ENCODE measurements at regions not wholly inside any gene's neighbourhood (a gene's known extent, or its start where the extent isn't known, plus 50 kb on each side); places are given as distances from the start of the nearest gene placed in this dataset.

DNA sequence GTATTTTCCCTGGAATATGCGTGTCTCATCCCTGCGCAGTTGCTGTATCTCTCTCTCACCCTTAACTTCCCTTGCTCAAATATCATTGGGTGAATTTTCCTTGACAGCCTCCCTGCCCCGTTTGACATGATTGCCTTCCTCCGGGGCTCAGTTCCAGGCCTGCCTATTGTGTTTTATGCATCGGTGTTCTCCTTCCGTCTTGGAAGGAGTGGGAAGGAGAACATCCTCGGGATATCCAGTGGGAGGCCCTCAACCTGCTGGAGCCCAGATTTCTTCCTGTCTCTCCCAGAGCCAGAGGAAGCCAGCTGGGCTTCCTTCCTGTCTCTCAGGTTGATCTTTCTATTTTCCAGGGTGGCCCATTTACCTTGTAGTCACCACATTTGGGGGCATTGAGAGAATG is 434.7 kb upstream of the HS6ST1 start:
- H3K4me3 ChIP-seq (ENCODE audit: control insufficient read depth, low read depth, low read length), result no peak overlapping the region
- DNase-seq (ENCODE audit: low read depth), result no peak
- TF ChIP-seq, protein P1, sequence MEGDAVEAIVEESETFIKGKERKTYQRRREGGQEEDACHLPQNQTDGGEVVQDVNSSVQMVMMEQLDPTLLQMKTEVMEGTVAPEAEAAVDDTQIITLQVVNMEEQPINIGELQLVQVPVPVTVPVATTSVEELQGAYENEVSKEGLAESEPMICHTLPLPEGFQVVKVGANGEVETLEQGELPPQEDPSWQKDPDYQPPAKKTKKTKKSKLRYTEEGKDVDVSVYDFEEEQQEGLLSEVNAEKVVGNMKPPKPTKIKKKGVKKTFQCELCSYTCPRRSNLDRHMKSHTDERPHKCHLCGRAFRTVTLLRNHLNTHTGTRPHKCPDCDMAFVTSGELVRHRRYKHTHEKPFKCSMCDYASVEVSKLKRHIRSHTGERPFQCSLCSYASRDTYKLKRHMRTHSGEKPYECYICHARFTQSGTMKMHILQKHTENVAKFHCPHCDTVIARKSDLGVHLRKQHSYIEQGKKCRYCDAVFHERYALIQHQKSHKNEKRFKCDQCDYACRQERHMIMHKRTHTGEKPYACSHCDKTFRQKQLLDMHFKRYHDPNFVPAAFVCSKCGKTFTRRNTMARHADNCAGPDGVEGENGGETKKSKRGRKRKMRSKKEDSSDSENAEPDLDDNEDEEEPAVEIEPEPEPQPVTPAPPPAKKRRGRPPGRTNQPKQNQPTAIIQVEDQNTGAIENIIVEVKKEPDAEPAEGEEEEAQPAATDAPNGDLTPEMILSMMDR (IDR thresholded peaks at IDR 0.05; ENCODE audit: control insufficient read depth, insufficient read depth, low read depth, low read length, missing control alignments), result no peak

DNA sequence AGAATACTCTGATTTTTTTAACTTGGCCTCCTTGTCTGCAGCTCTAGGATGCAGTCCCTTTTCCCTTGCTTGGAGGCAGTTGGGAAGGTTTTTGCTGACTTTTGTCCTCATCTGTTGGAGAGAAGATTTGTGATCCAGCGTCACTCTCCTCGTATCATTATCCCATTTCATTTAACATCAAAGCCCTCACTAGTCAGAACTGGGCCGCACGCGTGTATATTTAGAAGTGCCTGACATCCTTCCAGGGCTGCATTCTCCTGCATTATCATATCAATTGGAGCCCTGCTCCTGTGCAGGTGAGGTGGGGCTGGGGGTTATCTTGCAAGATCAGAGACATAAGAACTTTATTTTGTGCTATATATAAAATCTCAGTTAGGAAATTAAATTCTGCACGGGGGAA is 435.1 kb upstream of the HS6ST1 start:
- TF ChIP-seq, protein P1 (IDR thresholded peaks at IDR 0.05; ENCODE audit: control insufficient read depth, insufficient read depth, low read depth, low read length, missing control alignments), result no peak
- no peak for DNase-seq (ENCODE audit: low read depth)
- no peak overlapping the region for H3K4me3 ChIP-seq (ENCODE audit: control insufficient read depth, low read depth, low read length)

DNA sequence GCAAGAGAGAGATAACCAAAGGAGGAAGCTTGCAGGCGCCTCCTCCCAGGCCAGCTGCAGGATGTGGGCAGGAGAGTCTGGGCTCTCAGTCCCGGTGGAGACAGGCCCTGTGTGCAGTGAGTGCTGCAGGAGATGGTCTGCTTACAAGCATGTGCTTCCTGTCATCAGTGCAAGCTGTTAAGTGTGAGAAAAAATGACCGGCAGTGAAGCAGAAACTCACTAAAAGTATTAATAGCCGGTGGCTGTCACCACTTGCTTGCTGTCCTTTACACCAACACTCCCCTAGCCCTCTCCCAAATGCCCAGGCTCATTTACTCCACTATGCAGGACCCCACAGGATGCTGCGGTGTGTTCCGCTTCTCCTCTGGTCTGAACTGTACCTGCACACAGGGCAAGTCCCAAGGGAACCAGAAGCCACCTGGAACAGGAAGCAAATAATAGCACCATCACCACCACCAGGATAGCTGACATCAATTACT is 435.6 kb upstream of the HS6ST1 start:
- no peak overlapping the region for H3K4me3 ChIP-seq (ENCODE audit: control insufficient read depth, low read depth, low read length)
- no peak for DNase-seq (ENCODE audit: low read depth)
- TF ChIP-seq, protein P1 (IDR thresholded peaks at IDR 0.05; ENCODE audit: control insufficient read depth, insufficient read depth, low read depth, low read length, missing control alignments), result no peak

DNA sequence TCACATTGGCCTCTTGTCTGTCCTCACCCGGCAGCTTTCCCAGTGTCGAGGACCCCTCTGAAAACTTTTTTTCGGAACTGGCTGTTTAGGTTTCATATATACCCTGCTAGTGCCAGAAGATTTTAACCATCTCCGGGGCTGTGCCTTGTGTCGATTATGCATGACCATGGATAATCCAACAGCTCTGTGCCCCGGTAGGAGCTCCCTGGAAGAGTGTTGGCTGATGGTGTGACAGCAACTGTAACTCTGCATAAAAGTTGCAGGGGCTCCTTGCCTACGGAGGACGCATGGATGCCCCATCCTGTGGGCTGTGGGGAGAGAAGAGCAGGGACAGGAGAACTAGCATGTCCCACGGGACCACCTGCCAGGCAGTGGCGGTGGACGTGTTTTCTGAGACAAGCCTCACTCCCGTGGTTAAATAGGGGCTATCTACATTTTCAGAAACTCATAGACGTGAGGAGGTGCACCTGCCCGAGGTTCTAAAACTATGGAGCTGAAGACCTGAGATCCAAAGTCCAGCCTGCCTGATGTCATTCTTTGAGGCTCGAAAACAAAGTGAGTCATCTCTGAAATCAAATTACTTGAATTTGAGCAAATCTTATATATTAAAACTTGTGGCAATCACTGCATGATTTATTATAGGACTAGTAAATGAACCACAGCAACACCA is 437.2 kb upstream of the HS6ST1 start:
- DNase-seq (ENCODE audit: low read depth), result no peak
- no peak overlapping the region for H3K4me3 ChIP-seq (ENCODE audit: control insufficient read depth, low read depth, low read length)
- TF ChIP-seq, protein P1 (IDR thresholded peaks at IDR 0.05; ENCODE audit: control insufficient read depth, insufficient read depth, low read depth, low read length, missing control alignments), result no peak

DNA sequence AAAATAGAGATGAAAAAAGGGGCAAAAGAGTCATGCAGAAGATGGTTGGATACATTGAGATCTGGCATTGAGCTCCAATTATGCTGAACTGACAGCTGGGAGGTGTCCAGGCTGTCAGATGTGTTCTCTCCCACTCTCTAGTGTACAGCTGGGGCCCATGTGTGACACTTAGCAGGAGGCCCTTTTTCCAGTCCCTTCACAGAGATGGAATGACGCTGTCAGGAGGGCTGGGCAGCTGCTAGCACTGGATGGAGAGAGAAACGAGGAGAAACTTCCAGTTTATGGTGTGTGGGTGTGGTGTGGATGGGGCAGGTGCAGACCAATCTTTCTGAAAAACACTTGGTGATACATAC is 437.7 kb upstream of the HS6ST1 start:
- no peak for DNase-seq (ENCODE audit: low read depth)
- H3K4me3 ChIP-seq (ENCODE audit: control insufficient read depth, low read depth, low read length), result no peak overlapping the region
- TF ChIP-seq, protein P1 (IDR thresholded peaks at IDR 0.05; ENCODE audit: control insufficient read depth, insufficient read depth, low read depth, low read length, missing control alignments), result no peak

DNA sequence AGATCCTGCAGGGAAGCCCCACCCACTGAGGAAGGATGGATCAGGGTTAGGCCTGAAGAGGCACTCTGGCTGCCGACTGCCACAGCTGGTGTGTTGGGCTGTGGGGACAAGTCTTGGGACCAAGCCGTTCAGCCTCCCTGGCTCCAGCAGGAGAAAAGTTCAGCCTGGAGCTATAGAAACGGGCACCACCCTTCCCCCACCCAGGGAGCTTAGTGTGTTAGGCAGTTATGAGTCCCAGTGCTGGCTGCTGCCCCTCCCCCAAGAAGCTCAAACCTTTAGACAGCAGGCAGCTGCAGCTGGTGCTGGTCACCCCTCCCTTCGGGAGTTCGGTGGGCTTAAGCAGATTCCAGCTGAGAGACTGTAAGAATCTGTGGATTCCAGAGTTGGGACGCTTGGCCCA is 447.1 kb upstream of the HS6ST1 start:
- no peak for DNase-seq (ENCODE audit: low read depth)
- no peak overlapping the region for H3K4me3 ChIP-seq (ENCODE audit: control insufficient read depth, low read depth, low read length)
- TF ChIP-seq, protein P1 (IDR thresholded peaks at IDR 0.05; ENCODE audit: control insufficient read depth, insufficient read depth, low read depth, low read length, missing control alignments), result no peak
